Activated CD8-positive, alpha-beta memory T cell treated with anti-CD3 and anti-CD28 coated beads, Interleukin-2, amount 50 U/mL, for 1 hour (primary cell): ENCODE measurements at regions not wholly inside any gene's neighbourhood (a gene's known extent, or its start where the extent isn't known, plus 50 kb on each side); places are given as distances from the start of the nearest gene placed in this dataset.
"Not testable (repeated sequence)": the region's sequence is repeated elsewhere in the genome, so short reads cannot be mapped to it uniquely, and the experiment has no call there.

Source experiments
- DNase-seq: peaks from one replicate; pipeline ENCODE4 v3.0.0-alpha.2; 2020; ENCODE audit errors: extremely low read depth

DNA sequence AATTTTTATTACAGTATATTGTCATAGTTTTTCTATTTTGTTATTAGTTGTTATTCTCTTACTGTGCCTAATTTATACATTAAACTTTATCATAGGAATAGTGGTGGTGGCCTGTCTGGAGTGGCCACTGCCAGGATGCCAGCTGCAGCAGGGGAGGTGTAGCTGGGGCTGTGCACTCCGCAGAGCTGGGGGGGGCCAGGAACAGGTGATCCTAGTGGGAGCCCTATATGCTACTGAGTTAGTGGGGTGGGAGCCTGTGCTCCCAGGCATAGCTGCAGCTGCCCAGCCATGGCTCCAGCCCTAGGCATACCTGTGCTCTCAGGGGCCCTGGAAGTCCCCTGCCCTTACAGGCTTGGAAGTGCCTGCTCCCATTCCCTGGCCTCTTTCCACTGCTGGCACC lies 638.1 kb upstream of the KCNMB2 start:
- DNase-seq: no peak

- DNase-seq: no peak
Observed at GRCh38 chr3:177899275-177900067, 636.8 kb upstream of the KCNMB2 start.

DNA sequence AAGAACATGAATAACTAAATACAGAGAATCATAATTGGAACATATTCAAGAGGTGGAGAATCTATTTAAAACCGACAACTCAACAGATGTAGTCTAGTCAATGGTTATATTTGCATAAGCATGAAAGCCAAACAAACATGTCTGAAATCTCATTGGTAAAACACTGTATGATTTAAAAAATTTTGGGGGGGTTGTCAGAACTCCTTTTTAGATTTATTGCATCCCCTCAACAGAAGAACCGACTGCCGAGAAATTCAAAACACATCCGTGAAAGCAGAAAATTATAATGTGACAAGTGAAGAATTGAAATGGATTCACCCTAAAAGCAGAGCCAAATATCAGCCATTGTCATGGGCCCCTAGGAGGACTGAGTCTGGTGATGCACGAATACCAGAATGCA lies 633.4 kb upstream of the KCNMB2 start:
- DNase-seq: no peak

- no peak for DNase-seq
Observed at GRCh38 chr3:177904621-177905020, 631.6 kb upstream of the KCNMB2 start.

DNA sequence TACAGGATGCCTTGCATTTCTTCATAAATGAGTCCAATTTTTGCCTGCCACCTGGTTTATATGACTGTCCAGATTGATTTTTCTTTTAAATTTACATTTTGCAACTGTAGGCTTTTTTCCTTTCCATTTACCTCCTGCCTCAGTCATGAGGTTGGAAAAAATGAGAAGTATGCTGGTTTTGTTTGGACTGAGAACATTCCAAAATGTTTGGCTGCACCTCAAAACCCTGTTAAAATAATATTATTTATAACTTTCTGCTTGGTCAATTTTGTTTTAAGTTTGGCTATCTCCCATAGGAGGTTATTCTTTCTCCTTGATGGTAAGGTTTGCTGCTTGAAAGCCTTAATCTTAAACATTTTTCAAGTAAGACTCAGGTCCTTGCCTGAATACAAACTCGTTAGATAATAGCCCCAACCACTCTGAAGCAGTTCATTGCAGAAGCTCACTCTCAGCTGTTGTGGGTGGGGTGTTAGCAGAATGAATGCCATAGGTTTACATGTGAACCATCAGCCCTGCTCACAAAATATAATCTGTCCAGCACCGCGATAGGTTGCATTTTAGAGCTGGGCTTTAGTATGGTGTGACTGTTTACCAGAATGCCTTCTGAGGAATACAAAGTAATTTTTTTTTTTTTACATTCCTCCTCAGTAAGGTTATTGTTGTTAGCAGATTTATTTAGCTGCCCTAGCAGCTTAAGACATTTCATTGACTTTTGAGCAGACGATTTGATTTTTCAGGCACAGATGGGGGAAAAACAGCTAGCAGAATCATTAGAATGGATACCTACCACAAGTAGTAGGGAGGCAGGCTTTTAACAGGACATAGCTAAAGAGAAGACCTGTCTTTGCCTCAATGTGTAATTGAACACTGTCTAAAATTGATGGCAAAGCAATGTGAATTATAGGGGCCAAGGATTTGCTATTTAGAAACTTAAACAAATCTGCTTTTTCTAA lies 630.8 kb upstream of the KCNMB2 start:
- DNase-seq: no peak

GRCh38 chr3:177906126-177906511 lies 630.1 kb upstream of the KCNMB2 start:
- DNase-seq: no peak

GRCh38 chr3:177906578-177907229 lies 629.5 kb upstream of the KCNMB2 start:
- DNase-seq: no peak

- DNase-seq: not testable (repeated sequence)
Observed at GRCh38 chr3:177909530-177909929, 626.7 kb upstream of the KCNMB2 start.

- DNase-seq: no peak
Observed at GRCh38 chr3:177914224-177914623, 622.0 kb upstream of the KCNMB2 start.

- DNase-seq: no peak
Observed at GRCh38 chr3:177916461-177916860, 619.8 kb upstream of the KCNMB2 start.

- no peak for DNase-seq
Observed at GRCh38 chr3:177917234-177917861, 618.9 kb upstream of the KCNMB2 start.

GRCh38 chr3:177921153-177921552 lies 615.1 kb upstream of the KCNMB2 start:
- no peak for DNase-seq

GRCh38 chr3:177924261-177924660 lies 612.0 kb upstream of the KCNMB2 start:
- DNase-seq: no peak

GRCh38 chr3:177928172-177928873 lies 607.9 kb upstream of the KCNMB2 start:
- no peak for DNase-seq

- no peak for DNase-seq
Observed at GRCh38 chr3:177929310-177929709, 606.9 kb upstream of the KCNMB2 start.

DNA sequence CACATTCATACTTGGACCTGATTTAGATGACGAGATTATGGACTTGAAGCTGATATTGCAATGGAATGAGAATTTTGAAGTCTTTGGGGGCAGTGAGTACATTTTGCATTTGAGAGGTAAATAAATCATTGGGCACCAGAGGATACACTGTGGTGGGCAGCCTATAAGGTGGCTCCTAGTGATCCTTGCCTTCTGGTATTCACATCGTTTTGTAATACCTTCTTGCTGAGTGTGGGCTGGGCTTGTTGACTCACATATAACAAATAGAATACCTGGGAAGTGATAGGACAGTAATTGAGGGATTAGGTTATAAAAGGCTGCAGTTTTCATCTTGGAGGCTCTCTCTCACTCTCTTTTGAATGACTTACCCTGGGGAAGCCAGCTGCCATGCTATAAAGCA lies 605.5 kb upstream of the KCNMB2 start:
- DNase-seq: no peak

DNA sequence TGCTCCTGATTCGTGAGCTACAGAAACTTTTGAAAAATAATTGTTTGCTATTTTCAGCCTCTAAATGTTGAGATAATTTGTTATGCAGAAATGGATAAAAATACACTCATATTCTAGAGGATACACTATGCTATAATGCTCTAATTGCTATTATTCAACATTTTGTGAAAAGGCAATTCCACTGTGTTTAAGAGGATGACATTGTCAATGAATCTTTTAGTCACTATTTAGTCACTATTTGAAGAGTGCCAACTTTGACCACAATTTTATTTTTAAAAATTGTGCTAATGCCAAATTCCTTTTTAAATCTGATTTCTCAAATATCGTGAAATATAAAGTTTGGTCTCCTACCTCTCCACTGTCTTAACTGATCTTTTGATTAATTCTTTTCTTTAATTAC lies 604.9 kb upstream of the KCNMB2 start:
- DNase-seq: no peak

- no peak for DNase-seq
Observed at GRCh38 chr3:177932346-177932745, 603.9 kb upstream of the KCNMB2 start.

- DNase-seq: no peak
Observed at GRCh38 chr3:177932750-177933660, 603.2 kb upstream of the KCNMB2 start.
